MM.1S (cell line): ENCODE measurements at regions not wholly inside any gene's neighbourhood (a gene's known extent, or its start where the extent isn't known, plus 50 kb on each side); places are given as distances from the start of the nearest gene placed in this dataset.

Experiments used
- DNase-seq: peaks from one replicate; pipeline ENCODE4 v3.0.0-alpha.2; 2015
- H2AFZ ChIP-seq: fragments of 300-600 bp; sonication (generic); 2 replicates; pipeline ENCODE4 v1.6.0; 2016; ENCODE audit warnings: antibody characterized with exemption, low read length
- H3F3A ChIP-seq: fragments of 300-600 bp; sonication (generic); 2 replicates; pipeline ENCODE4 v1.6.1; 2016; ENCODE audit warnings: mild to moderate bottlenecking, antibody characterized with exemption, low read length, moderate library complexity, mixed read lengths; ENCODE audit not compliant: insufficient read depth
- H3K27ac ChIP-seq: fragments of 300-600 bp; sonication (generic); 2 replicates; pipeline ENCODE4 v1.5.1; 2016; ENCODE audit warnings: mild to moderate bottlenecking, low read length
- H3K27me3 ChIP-seq: fragments of 300-600 bp; sonication (generic); replicated peaks from 2 replicates; pipeline ENCODE4 v1.6.0; 2016; ENCODE audit warnings: low read length; ENCODE audit not compliant: insufficient read depth
- H3K36me3 ChIP-seq: fragments of 300-600 bp; sonication (generic); replicated peaks from 2 replicates; pipeline ENCODE4 v1.6.1; 2016; ENCODE audit warnings: mild to moderate bottlenecking, low read length, mixed read lengths; ENCODE audit not compliant: insufficient read depth
- H3K4me1 ChIP-seq: fragments of 300-600 bp; sonication (generic); 2 replicates; pipeline ENCODE4 v1.6.1; 2016; ENCODE audit warnings: low read length, mixed read lengths
- H3K4me2 ChIP-seq: fragments of 300-600 bp; sonication (generic); 2 replicates; pipeline ENCODE4 v1.6.0; 2016; ENCODE audit warnings: low read depth, low read length
- H3K4me3 ChIP-seq: fragments of 300-600 bp; sonication (generic); 2 replicates; pipeline ENCODE4 v1.5.1; 2016; ENCODE audit warnings: low read length, mixed read lengths
- H3K79me2 ChIP-seq: fragments of 300-600 bp; sonication (generic); 2 replicates; pipeline ENCODE4 v1.6.1; 2016; ENCODE audit warnings: mixed run types, low read length, mixed read lengths
- H3K9ac ChIP-seq: fragments of 300-600 bp; sonication (generic); 2 replicates; pipeline ENCODE4 v1.6.1; 2016; ENCODE audit warnings: low read length, mixed read lengths
- H3K9me2 ChIP-seq: fragments of 300-600 bp; sonication (generic); replicated peaks from 2 replicates; pipeline ENCODE4 v1.6.1; 2016; ENCODE audit warnings: mild to moderate bottlenecking, low read length, mixed read lengths; ENCODE audit not compliant: insufficient read depth
- H3K9me3 ChIP-seq: fragments of 300-600 bp; sonication (generic); replicated peaks from 2 replicates; pipeline ENCODE4 v1.6.1; 2016; ENCODE audit warnings: mild to moderate bottlenecking, low read length, mixed read lengths; ENCODE audit not compliant: insufficient read depth
- H4K20me1 ChIP-seq: fragments of 300-600 bp; sonication (generic); 2 replicates; pipeline ENCODE4 v1.6.1; 2016; ENCODE audit warnings: mild to moderate bottlenecking, low read length, moderate library complexity, mixed read lengths; ENCODE audit not compliant: insufficient read depth
- CTCF ChIP-seq: fragments of 300-600 bp; sonication (generic); IDR thresholded peaks from 2 replicates; pipeline ENCODE4 v1.5.1; 2016; ENCODE audit warnings: antibody characterized with exemption, low read length, mixed read lengths
- EZH2 ChIP-seq: fragments of 300-600 bp; sonication (generic); optimal IDR thresholded peaks from 2 replicates; pipeline ENCODE3; 2017; ENCODE audit warnings: low read depth, mild to moderate bottlenecking, antibody characterized with exemption, low read length, mixed read lengths
- EZH2phosphoT487 ChIP-seq: fragments of 300-600 bp; sonication (generic); IDR thresholded peaks from 2 replicates; pipeline ENCODE4 v1.6.1; 2018; ENCODE audit warnings: antibody characterized with exemption, low read length

- Histone ChIP-seq H3K27me3 (no peaks in the 10 kb centered on the region), H3K9me3 (no peaks in the 10 kb centered on the region), H3K4me1 (no peaks in the 10 kb centered on the region), H2AFZ (no peak overlapping the region), H4K20me1 (no peaks in the 10 kb centered on the region), H3K36me3 (no peaks in the 10 kb centered on the region), H3K27ac (no peak overlapping the region), H3K9ac (no peak overlapping the region), H3K4me2 (no peak overlapping the region), H3K4me3 (no peak overlapping the region), H3K79me2 (no peaks in the 10 kb centered on the region), H3K9me2 (no peaks in the 10 kb centered on the region), H3F3A (no peaks in the 10 kb centered on the region)
- TF ChIP-seq CTCF: no peak
- no peak for TF ChIP-seq EZH2
- TF ChIP-seq EZH2phosphoT487: no peak
- DNase-seq: no peak
Measured at GRCh38 chr2:219967247-219968245, 340.1 kb downstream of the SLC4A3 start.

- no peak overlapping the region for H3K4me2 ChIP-seq
Measured at GRCh38 chr2:219968685-219969345, 341.4 kb downstream of the SLC4A3 start.

GRCh38 chr2:219969508-219969907 is 342.1 kb downstream of the SLC4A3 start:
- Histone ChIP-seq H3K4me3 (no peak overlapping the region), H2AFZ (no peak overlapping the region), H3K4me2 (no peak overlapping the region), H3K4me1 (no peaks in the 10 kb centered on the region), H3K9me2 (no peaks in the 10 kb centered on the region), H3K9ac (no peak overlapping the region), H3K27me3 (no peaks in the 10 kb centered on the region), H3K27ac (no peak overlapping the region), H4K20me1 (no peaks in the 10 kb centered on the region), H3F3A (no peaks in the 10 kb centered on the region), H3K9me3 (no peaks in the 10 kb centered on the region), H3K36me3 (no peaks in the 10 kb centered on the region), H3K79me2 (no peaks in the 10 kb centered on the region)
- TF ChIP-seq EZH2 (no peak), CTCF (no peak), EZH2phosphoT487 (no peak)
- DNase-seq: no peak

More at GRCh38 chr2:219968685-219969345, 341.4 kb downstream of the SLC4A3 start:
- H3K9me3 ChIP-seq: no peaks in the 10 kb centered on the region
- no peaks in the 10 kb centered on the region for H3F3A ChIP-seq
- H2AFZ ChIP-seq: no peak overlapping the region
- DNase-seq: no peak
- no peak overlapping the region for H3K4me3 ChIP-seq
- no peaks in the 10 kb centered on the region for H3K27me3 ChIP-seq
- no peak overlapping the region for H3K27ac ChIP-seq
- H3K36me3 ChIP-seq: no peaks in the 10 kb centered on the region
- TF ChIP-seq EZH2phosphoT487 (no peak), EZH2 (no peak), CTCF (no peak)
- H3K79me2 ChIP-seq: no peaks in the 10 kb centered on the region
- no peaks in the 10 kb centered on the region for H4K20me1 ChIP-seq
- no peaks in the 10 kb centered on the region for H3K9me2 ChIP-seq
- no peak overlapping the region for H3K9ac ChIP-seq
- H3K4me1 ChIP-seq: no peaks in the 10 kb centered on the region
